ENCODE measurements at regions not wholly inside any gene's neighbourhood (a gene's known extent, or its start where the extent isn't known, plus 50 kb on each side); places are given as distances from the start of the nearest gene placed in this dataset.

DNA sequence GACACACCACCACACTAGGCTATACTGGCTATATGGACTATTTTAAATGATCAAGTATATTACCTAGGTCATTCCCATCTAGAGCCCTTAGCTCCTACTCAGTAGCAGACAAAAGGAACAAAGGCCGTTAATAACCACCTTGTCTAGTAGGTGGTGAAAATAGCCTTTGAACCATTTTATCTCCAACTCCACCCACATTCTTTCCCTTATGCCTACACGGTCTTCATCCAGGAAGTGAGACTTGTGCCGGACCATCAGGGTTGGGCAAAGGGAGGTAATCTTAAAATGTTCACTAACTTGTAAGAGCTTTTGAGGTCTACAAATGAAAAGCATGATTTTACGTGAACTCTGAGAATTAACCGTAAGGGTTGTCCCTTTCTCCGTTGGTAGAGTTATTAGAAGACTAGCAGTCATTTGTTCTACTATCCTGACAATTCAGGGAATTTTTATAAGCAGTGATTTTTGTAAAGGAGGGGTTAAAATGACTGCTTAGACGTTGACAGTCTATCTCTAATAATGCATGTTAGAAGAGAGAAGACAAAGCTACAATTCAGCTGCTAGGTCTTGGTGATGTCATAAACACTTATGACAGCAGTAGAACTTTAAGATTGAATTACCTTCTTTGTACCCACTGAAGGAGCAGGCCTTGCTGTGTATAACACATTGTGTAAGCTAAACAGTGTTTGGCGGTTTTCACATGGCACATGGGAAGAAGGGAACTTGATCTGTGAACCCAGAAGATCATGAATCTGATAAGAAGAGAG, 371.8 kb upstream of the JAG1 start:
- intact Hi-C loops (cut with DNase I) = no loop called here
- DNase-seq = no peak
- no peak for ATAC-seq

DNA sequence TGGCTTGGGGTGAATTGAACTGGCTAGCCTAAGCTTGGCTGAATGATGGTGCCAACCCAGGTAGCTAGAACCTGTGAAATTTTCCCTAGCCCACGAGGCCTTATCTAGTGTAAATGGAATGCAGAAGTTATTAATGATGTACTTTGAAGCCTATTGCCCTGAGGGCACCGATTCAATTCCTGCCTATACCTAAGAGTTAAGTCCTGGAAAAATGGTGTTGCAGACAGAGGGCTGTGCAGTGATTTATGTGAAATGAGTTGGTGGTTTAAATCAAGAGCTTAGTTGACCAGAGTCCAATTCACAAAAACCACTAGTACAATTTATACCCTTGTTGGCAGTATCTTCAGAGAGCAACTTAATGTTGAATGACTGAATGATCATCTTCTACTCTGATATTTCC, 373.8 kb upstream of the JAG1 start:
- ATAC-seq = no peak
- intact Hi-C loops (cut with DNase I) = no loop called here
- no peak for DNase-seq

DNA sequence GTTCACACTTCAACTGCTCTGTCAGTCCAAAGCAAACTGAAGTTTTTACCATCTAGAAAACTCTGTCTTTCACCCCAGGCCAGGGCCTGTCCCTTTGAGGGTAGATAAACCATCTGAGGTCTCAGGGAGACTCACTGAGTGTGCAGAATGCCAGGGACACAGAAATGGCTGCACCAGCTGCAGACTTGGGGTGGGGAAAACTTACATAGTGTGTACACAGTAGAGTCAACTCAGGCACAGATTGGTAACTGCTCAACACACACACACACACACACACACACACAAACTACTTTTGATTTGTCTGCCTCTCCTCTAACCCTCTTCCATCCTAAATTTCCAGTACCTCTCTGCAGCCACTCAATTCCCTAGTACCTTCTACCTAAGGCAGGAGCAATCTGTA, 374.9 kb upstream of the JAG1 start:
- no peak for ATAC-seq
- intact Hi-C loops (cut with DNase I) = no loop called here
- no peak for DNase-seq

DNA sequence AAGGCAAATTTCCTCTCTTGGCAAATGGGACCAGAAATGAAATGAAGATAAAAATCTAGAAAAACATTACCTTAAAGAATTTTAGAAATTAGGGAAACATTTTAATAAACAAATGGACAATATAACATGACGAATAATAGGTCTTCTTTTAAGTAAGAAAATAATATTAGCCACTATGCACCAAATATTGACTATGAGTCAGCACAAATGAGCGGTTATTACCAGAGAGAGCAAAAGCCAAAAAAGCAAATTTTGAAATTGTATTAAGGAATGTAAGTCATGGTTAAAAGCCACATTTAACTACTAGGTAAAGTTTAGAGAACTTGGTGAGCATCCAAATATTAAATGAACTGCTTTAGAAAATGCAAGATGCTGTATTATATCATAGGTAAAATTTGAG, 376.6 kb upstream of the JAG1 start:
- intact Hi-C loops (cut with DNase I) = no loop called here
- ATAC-seq = no peak
- no peak for DNase-seq

DNA sequence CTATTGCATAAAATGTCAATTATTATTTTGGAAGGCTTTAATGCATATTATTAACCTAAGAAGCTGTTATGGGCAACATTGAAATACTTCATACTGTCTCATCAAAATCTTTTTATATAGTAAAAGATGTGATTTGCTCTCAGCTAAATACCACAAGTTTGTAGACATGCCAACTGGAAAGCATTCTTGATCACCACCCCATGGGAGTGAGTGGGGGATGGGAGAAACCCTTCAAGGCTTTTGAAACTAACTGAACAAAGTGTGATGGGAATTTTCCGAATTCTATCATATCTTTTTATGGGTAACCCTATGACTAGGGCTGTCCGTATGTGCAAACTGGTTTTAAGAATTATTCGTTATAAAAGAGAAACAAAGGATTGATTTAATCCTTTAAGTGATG, 377.3 kb upstream of the JAG1 start:
- ATAC-seq (no peak), DNase-seq (no peak)
- intact Hi-C loops (cut with DNase I) = no loop called here

DNA sequence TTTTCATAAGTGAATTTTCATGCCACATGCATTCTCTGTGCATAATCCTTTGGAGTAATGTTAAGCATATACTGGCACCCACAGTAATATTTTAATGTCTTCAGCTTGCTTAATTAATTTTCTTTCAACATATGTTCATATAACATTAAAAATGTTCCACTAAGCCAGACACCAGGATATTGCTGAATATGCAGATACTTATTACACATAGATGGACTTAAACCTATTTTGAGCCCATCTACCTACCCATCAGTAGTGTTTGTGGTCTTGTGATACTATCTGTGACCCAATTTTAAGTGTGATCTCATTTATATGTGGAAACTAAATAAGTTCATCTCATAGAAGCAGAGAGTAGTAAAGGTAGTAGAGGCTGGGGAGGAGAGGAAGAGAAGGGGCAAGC, 379.5 kb upstream of the JAG1 start:
- no peak for ATAC-seq
- DNase-seq = no peak
- intact Hi-C loops (cut with DNase I) = no loop called here

DNA sequence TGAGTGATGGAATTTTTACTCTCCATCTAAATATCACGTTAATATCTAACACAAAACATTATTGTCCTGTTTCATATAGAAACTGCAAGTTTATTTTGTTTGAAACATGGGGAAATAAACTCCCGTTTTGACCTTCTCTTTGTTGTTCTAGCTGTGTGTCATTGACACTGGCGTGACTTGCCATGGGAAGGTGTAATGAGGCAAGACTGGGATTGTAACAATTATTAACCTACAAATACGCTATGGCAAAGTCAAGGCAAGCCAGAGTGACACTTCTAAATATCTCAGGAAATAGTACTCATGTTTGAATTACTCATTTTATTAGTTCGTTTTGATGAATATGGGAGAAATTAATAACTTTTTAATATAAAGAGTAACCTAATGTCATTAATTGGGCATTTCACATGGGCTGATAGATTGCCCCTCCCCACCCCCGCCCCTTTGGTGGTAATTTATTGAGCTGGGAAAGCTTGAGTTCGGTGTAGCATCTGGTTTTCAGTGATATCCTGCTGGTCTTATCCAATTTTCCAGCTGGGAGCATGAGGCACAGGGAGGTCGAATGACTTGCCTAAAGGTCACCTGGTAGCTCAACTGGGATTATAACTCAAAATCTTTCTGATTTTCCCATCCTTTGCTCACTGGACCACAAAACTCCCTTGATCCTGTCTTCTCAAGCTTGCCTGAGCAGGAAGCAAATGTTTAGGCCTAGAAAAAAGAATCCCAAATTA, 380.6 kb upstream of the JAG1 start:
- ATAC-seq (no peak), DNase-seq (no peak)
- intact Hi-C loops (cut with DNase I) = no loop called here

DNA sequence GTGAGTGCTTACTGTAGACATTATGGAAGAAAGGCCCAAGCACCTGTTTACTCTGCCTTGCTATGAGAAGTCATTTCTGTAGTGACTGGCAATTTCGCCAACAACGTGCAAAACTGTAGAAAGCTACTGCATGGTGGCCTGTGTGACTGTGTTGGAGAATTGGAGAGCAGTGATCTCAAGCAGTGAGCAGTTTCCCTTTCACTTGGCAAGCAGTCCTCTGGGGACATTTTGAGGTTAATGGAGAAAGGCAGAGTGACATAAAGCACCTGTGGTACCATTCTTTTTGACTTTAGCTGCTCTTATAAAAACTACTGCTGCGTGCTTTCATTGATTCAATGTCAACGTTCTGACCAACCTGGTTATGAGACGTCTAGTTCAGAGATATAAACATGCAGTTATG, 382.6 kb upstream of the JAG1 start:
- DNase-seq (no peak), ATAC-seq (no peak)
- intact Hi-C loops (cut with DNase I) = no loop called here

DNA sequence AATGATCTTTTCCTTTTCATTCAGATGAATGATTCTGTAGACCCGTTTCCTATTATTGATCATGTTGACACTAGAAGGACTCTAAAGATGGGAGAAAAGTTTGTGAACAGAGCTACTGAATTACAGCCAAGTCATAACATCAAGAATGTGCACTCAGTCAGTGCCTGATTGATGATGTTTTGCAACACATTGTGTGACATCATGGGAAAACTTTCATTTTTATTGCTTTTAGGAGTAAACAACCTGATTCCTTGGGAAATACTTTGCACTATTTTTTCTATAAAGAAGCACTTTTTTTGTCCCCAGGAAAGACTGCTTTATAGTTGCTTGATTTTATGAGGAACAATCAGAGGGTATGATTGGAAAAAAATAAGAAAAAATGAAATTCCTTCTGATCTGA, 383.8 kb upstream of the JAG1 start:
- ATAC-seq = no peak
- intact Hi-C loops (cut with DNase I) = no loop called here
- no peak for DNase-seq

DNA sequence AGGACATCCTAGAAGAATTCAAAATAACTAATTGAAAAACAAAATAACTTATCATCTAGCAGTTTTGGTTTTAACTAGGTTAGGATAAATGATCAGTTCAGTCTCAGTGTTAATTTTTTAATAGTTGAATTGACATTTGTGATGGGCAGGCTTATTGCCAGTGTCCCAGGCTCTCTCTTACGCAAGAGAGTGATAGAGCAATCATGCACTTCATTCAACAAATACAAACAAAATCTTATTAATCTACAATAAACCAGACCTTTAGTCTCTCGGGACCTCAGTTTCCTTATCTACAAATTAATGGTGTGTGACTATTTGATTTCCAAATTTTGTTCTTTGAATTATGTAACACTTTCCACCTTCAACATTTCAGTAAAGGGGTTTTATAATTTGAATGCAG, 385.9 kb upstream of the JAG1 start:
- intact Hi-C loops (cut with DNase I) = loop anchor here in 1 of 2 donors (10.0 kb wide), 1 partner anchor 135 kb away; no protein-coding TSS in a partner anchor
- ATAC-seq (no peak), DNase-seq (no peak)

DNA sequence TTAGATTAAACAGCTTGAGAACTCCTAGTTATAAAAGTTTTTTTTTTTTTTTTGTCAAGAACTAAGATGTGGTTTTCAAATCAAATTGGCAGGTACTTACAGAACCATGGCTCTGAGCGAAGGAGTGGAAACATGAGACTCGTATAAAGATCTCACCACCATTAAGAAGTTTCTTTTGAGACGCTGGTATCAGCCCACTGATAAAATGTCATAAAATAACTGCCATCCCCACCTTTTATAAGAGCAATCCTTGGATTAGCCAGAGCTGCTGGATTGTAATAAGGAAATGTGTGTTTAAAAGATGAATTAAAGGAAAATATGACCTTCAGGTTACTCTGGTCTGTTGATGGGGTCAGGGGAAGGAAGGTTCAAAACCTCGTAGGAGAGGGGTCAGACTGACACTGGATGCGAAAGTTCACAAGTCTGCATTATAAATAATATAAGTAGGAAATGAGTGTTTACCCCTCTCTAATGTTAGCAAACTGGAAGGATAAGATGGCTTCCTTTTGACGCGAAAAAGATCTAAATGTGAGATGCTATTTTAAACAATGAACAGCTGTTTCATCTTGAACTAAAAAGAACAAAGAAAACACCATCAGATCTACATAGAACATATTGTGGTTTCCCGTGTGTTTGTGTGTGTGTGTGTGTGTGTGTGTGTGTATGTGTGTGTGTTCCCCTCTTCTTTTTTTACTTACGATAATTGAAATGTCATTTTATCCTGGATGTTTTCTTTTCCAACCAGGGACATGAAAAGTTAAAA, 386.8 kb upstream of the JAG1 start:
- intact Hi-C loops (cut with DNase I) = loop anchor here in 1 of 2 donors (10.0 kb wide), 1 partner anchor 134 kb away; no protein-coding TSS in a partner anchor
- DNase-seq (no peak), ATAC-seq (no peak)

DNA sequence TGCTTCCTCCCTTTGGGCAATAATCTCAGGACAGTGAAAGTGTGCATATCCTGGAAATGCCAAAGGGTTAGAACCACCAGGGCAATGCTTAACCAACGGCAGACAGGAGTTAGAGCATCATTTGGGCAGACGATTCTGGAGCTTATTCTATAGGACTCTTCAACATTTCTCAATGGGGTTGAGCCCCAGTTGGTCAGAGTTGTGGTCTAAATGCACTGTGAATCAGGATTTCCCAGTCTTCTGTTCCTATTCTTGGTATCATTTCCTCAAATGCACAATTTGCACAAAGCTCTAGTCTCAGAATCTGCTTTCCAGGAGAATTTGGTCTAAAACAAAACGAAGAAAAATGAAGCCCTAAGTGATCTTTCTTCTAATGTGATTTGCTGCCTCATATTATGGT, 389.6 kb upstream of the JAG1 start:
- intact Hi-C loops (cut with DNase I) = loop anchor here in 1 of 2 donors (10.0 kb wide), 1 partner anchor 131 kb away; no protein-coding TSS in a partner anchor
- ATAC-seq (no peak), DNase-seq (no peak)

DNA sequence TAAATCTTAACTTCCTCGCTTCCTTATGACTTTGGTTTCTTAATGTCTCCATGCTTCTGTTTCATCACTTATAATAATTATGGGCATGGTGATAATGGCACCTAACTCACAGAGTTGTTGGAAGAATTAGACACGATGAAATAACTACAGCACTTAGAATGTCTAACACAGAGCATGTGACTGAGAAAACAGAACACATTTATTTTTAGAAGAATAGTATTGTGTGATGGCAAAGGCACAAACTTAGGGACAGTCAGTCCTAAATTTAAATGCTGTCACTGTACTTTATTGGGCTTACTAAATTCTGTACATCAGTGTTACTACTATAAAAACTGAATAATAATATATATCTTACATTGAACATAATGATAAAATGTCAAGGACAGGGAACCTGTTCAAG, 391.1 kb upstream of the JAG1 start:
- intact Hi-C loops (cut with DNase I) = loop anchor here in 1 of 2 donors (10.0 kb wide), 1 partner anchor 130 kb away; no protein-coding TSS in a partner anchor
- DNase-seq = no peak

DNA sequence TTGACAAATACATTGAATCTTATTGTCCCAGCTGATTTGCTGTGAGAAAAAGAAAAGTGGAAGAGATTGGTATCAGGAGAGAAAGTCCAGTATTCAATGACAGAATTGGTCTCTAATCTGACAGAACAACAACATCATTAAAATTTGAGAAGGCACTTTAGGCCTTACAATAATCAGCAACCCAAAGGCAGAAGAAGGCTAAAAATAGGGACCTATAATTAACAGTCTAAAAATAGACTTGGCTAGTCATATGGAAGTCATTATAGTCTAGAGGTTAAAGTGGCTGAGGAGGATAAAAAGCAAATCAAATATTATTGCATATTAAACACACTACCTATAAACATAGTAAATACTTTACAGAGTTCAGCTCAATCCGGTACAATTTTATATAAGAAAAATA, 393.6 kb upstream of the JAG1 start:
- intact Hi-C loops (cut with DNase I) = loop anchor here in 1 of 2 donors (10.0 kb wide), 1 partner anchor 127 kb away; no protein-coding TSS in a partner anchor
- DNase-seq = no peak
- ATAC-seq = no peak

More for the DNA sequence above, 391.1 kb upstream of the JAG1 start:
- peak; percentile 68 to 87 for ATAC-seq

DNA sequence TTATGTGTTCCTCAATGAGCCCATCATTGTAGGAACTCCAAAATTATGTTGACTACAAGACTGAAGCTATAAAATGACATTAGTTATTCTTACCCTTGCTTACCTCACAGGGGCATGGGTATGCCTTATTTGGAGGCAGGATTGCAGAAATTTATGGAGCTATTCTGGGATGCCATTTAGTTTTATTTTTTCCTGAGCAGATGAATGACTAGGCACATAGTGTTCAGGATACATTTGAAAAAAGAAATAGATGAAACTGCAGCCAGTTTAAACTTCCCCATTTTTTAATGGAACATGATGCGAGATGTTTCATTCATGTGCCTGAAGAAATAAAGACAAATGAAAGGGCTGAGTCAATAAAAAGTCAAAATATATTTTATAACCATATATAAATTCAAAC, 399.2 kb upstream of the JAG1 start:
- ATAC-seq (no peak), DNase-seq (no peak)
- intact Hi-C loops (cut with DNase I) = no loop called here

DNA sequence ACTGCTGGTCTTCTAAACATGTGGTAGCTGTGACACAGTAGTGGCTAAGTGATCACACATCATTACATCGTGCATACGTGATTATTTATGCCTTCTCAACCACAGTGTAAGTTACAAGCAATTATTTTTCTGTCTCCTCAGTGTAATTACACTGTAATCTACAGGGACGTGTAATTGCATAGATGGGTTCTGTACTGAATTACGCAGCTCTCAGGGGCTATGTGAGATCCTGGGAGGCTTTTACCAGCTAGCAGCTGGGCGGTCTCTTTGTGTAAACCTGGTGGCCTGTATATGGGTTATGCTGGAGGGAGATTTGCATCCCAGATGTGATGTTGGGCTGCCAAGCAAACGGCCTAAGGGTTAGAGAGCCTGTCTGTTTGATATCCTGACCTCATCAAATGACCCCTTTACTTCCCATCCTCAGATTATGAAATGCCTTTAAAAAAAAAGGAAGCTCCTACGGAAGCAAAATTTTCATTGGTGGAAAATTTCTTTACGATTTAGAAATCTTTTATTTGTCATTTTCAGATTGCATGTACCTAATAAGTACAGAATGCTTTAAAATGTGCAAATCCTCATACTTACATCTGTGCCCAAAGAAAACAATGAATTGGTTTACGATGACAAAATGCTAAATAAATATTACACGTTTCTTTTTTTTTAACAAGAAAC, 402.8 kb upstream of the JAG1 start:
- no peak for DNase-seq
- intact Hi-C loops (cut with DNase I) = no loop called here
- ATAC-seq = no peak

DNA sequence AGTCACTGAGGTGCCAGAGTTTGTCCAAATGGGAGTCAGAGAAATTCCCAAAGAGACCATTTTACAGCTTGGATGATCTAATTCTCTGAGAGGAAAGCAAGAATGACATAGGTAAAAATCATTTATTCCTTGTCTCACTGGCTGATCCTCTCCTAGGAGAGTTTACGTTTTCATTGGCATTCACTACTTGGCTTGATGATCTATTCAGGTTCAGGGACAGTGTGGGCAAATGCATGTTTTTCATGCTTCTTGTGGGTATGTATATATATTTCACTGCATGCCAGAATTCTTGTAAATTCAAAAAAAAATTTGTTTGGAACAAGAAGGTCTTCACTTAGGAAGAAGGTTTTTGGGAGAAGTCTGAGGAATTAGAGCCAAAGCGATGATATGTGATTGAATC, 403.4 kb upstream of the JAG1 start:
- ATAC-seq = no peak
- no peak for DNase-seq
- intact Hi-C loops (cut with DNase I) = no loop called here

DNA sequence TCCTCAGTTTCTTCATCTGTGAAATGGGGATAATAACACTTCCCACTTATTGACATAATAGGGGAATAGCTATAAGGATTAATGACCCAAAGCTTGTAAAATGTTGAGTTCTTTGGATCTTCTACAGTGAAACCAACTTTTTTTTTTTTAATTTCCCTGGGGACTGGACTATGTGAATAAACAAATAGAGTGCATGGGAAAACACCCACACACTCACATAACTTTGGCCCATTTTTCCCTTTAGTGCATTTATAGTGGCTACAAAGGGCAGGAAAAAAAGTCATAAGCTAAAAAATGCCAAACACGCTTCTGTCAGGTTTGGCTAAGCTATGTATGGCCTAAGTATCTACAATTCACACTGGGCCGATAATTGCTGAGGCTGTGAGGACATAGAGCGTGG, 406.2 kb upstream of the JAG1 start:
- ATAC-seq (no peak), DNase-seq (no peak)
- intact Hi-C loops (cut with DNase I) = no loop called here

DNA sequence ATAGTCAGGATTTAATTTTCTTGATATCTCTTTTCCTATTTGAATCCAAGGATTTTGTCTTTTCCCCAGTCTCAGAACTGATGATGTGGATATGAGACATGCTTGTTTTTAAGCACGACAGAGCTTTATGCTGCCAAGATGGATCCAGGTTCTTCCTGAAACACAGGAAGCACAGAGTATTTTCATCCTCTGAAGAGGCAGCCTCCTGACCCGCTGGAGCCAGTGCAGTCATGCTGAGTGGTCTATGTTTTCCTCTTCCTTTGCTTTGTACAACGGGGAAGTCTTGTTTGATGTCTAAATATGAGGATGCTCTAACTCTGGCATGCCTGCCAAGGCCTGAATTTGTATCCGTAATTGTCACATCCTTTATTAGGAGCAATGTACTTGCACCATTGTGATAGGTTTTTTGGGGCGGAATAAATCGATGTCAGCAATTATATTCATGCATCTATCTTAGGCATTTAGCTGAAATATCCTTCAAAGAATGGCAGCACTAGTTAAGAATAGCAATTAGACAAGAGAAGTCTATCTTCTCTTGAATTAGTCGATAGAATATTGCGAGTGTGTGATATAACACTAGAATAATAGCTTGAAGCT, 407.1 kb upstream of the JAG1 start:
- intact Hi-C loops (cut with DNase I) = no loop called here
- no peak for DNase-seq
- peak in 1 of 2 donors; percentile 19 for ATAC-seq

Data from left cardiac atrium (tissue), 4 donors.